H1 (cell line): ENCODE measurements at regions not wholly inside any gene's neighbourhood (a gene's known extent, or its start where the extent isn't known, plus 50 kb on each side); places are given as distances from the start of the nearest gene placed in this dataset.

Source experiments
- CTCF ChIA-PET: fragments of 300-600 bp; sonication (Branson Sonifier 250); formaldehyde crosslinking; loops from one replicate; lab custom pipeline; 2021; ENCODE audit not compliant: partially characterized antibody; lab: Charles Lee
- POLR2A ChIA-PET: fragments of 300-600 bp; sonication (Branson Sonifier 250); formaldehyde crosslinking; loops from one replicate; lab custom pipeline; 2021; ENCODE audit warnings: inconsistent platforms; ENCODE audit not compliant: partially characterized antibody; lab: Charles Lee
- DNase-seq, 2 experiments: peaks; one replicate each; pipeline versions ENCODE4 v3.0.0 to v3.0.0-alpha.2; 2010 to 2022; ENCODE audit warnings: low spot score in 2 of 2, low read depth in 1 of 2, mixed read lengths in 1 of 2
- FAIRE-seq: peaks from 2 replicates; lab custom pipeline; 2011; peaks lifted over from hg19 to GRCh38; lab: Jason Lieb, UNC
- H2AFZ ChIP-seq: 2 replicates; pipeline ENCODE4 v1.8.1; 2012; ENCODE audit warnings: low read length, inconsistent platforms
- H2AK5ac ChIP-seq: 2 replicates; pipeline ENCODE4 v1.6.1; 2013; ENCODE audit warnings: low read depth, low read length
- H2BK120ac ChIP-seq: replicated peaks from 2 replicates; pipeline ENCODE3; 2013; ENCODE audit warnings: low read depth, low read length, inconsistent platforms
- H2BK12ac ChIP-seq: 2 replicates; pipeline ENCODE4 v1.6.1; 2013; ENCODE audit warnings: low read depth, low read length
- H2BK15ac ChIP-seq: 2 replicates; pipeline ENCODE4 v1.6.1; 2013; ENCODE audit warnings: low read length
- H2BK20ac ChIP-seq: 2 replicates; pipeline ENCODE4 v1.6.1; 2013; ENCODE audit warnings: low read length
- H2BK5ac ChIP-seq: 2 replicates; pipeline ENCODE4 v1.6.1; 2013; ENCODE audit warnings: low read depth, low read length
- H3K14ac ChIP-seq: 2 replicates; pipeline ENCODE4 v1.6.1; 2013; ENCODE audit warnings: inconsistent platforms; ENCODE audit not compliant: insufficient read length
- H3K18ac ChIP-seq: 2 replicates; pipeline ENCODE4 v1.6.1; 2013; ENCODE audit warnings: low read length; ENCODE audit errors: extremely low read depth
- H3K23ac ChIP-seq: 2 replicates; pipeline ENCODE4 v1.6.1; 2013; ENCODE audit warnings: inconsistent platforms; ENCODE audit not compliant: insufficient read length
- H3K23me2 ChIP-seq: 2 replicates; pipeline ENCODE4 v1.6.1; 2013; ENCODE audit warnings: low read depth, low read length
- H3K27ac ChIP-seq: 2 replicates; pipeline ENCODE4 v1.6.1; 2011; ENCODE audit warnings: low read depth, low read length, inconsistent platforms
- H3K27me3 ChIP-seq, 4 experiments: replicated peaks in 1 of 4; 1 replicate in 1 of 4; 2 replicates in 3 of 4; pipeline versions ENCODE4 v1.6.1 to v1.8.1; 2011 to 2013; ENCODE audit warnings: low read length in 3 of 4, mild to moderate bottlenecking in 3 of 4, inconsistent platforms in 2 of 4, mixed read lengths in 2 of 4, moderate library complexity in 1 of 4; ENCODE audit not compliant: control insufficient read depth in 3 of 4, insufficient read depth in 3 of 4; ENCODE audit errors: extremely low read depth in 1 of 4
- H3K36me3 ChIP-seq, 4 experiments: 2 replicates each; pipeline versions ENCODE4 v1.6.1 to v1.8.1; 2011 to 2013; ENCODE audit warnings: mild to moderate bottlenecking in 4 of 4, low read length in 3 of 4, moderate library complexity in 2 of 4, control low read depth in 1 of 4, inconsistent platforms in 1 of 4; ENCODE audit not compliant: insufficient read depth in 4 of 4, control insufficient read depth in 2 of 4
- H3K4ac ChIP-seq: replicated peaks from 2 replicates; pipeline ENCODE3; 2013; ENCODE audit warnings: low read length, low read depth, mixed read lengths, inconsistent platforms; ENCODE audit not compliant: insufficient read length
- H3K4me1 ChIP-seq, 4 experiments: replicated peaks in 1 of 4; 1 replicate in 1 of 4; 2 replicates in 3 of 4; pipeline versions ENCODE4 v1.6.1 to v1.8.1; 2011 to 2013; ENCODE audit warnings: low read length in 3 of 4, inconsistent platforms in 2 of 4, mixed read lengths in 1 of 4; ENCODE audit not compliant: insufficient read depth in 4 of 4, control insufficient read depth in 3 of 4
- H3K4me2 ChIP-seq, 2 experiments: 2 replicates each; pipeline versions ENCODE4 v1.6.1 to v1.8.1; 2011 to 2013; ENCODE audit warnings: low read depth in 2 of 2, low read length in 2 of 2, control low read depth in 1 of 2, inconsistent platforms in 1 of 2, mild to moderate bottlenecking in 1 of 2; ENCODE audit not compliant: insufficient read depth in 1 of 2
- H3K4me3 ChIP-seq, 4 experiments: fragments of 200-600, 300-600 bp in 1 of 4; sonication (generic), shearing (Covaris generic), sonication (Bioruptor Twin) in 1 of 4; 2 replicates each; pipeline versions ENCODE4 v1.5.1 to v1.8.1; 2011 to 2016; ENCODE audit warnings: low read length in 4 of 4, low read depth in 3 of 4, control low read depth in 2 of 4, inconsistent platforms in 2 of 4, mild to moderate bottlenecking in 2 of 4, mixed read lengths in 1 of 4, moderate library complexity in 1 of 4; ENCODE audit not compliant: insufficient read depth in 2 of 4; ENCODE audit errors: extremely low read depth in 1 of 4
- H3K56ac ChIP-seq: replicated peaks from 2 replicates; pipeline ENCODE3; 2013; ENCODE audit warnings: low read depth, mild to moderate bottlenecking, mixed read lengths, low read length, inconsistent platforms; ENCODE audit not compliant: insufficient read length
- H3K79me1 ChIP-seq: 2 replicates; pipeline ENCODE4 v1.6.1; 2013; ENCODE audit warnings: low read depth, low read length, control low read depth
- H3K79me2 ChIP-seq, 2 experiments: 2 replicates each; pipeline versions ENCODE4 v1.6.1 to v1.8.1; 2012 to 2013; ENCODE audit warnings: low read length in 2 of 2, mild to moderate bottlenecking in 2 of 2, inconsistent platforms in 1 of 2; ENCODE audit not compliant: insufficient read depth in 2 of 2, control insufficient read depth in 1 of 2
- H3K9ac ChIP-seq, 4 experiments: replicated peaks in 1 of 4; 1 replicate in 1 of 4; 2 replicates in 3 of 4; pipeline versions ENCODE4 v1.6.1 to v1.8.1; 2011 to 2013; ENCODE audit warnings: low read depth in 3 of 4, low read length in 3 of 4, control low read depth in 2 of 4, mild to moderate bottlenecking in 2 of 4, moderate library complexity in 2 of 4, inconsistent platforms in 1 of 4; ENCODE audit errors: extremely low read depth in 1 of 4
- H3K9me3 ChIP-seq, 2 experiments: 2 replicates each; pipeline versions ENCODE4 v1.6.1 to v1.8.1; 2012 to 2013; ENCODE audit warnings: mild to moderate bottlenecking in 2 of 2, moderate library complexity in 2 of 2, control low read depth in 1 of 2, inconsistent platforms in 1 of 2, low read depth in 1 of 2, low read length in 1 of 2, mixed read lengths in 1 of 2; ENCODE audit not compliant: insufficient read depth in 2 of 2
- H4K20me1 ChIP-seq, 2 experiments: replicated peaks in 1 of 2; 2 replicates each; pipeline versions ENCODE3 to v1.8.1; 2011 to 2013; ENCODE audit warnings: inconsistent platforms in 2 of 2, low read length in 2 of 2, mild to moderate bottlenecking in 1 of 2; ENCODE audit not compliant: insufficient read depth in 2 of 2, control insufficient read depth in 1 of 2
- H4K5ac ChIP-seq: 2 replicates; pipeline ENCODE4 v1.6.1; 2013; ENCODE audit warnings: low read length, low read depth, mixed read lengths, inconsistent platforms; ENCODE audit not compliant: insufficient read length
- H4K8ac ChIP-seq: 2 replicates; pipeline ENCODE4 v1.8.0; 2013; ENCODE audit warnings: mild to moderate bottlenecking, moderate library complexity, low read length, inconsistent platforms; ENCODE audit not compliant: insufficient read depth; ENCODE audit errors: extremely low read depth
- H4K91ac ChIP-seq: replicated peaks from 2 replicates; pipeline ENCODE3; 2013; ENCODE audit warnings: low read length, mixed read lengths, inconsistent platforms; ENCODE audit not compliant: insufficient read length
- CTBP2 ChIP-seq: IDR thresholded peaks from 2 replicates; pipeline ENCODE4 v1.7.0; 2011; ENCODE audit warnings: borderline replicate concordance, mild to moderate bottlenecking, moderate library complexity, mixed read lengths, low read length; ENCODE audit not compliant: insufficient read depth, insufficient read length
- HDAC6 ChIP-seq: IDR thresholded peaks from one replicate; pipeline ENCODE4 v1.7.1; 2012; ENCODE audit warnings: low read depth, mild to moderate bottlenecking, inconsistent platforms, low read length, moderate library complexity
- KDM4A ChIP-seq: IDR thresholded peaks from one replicate; pipeline ENCODE4 v1.7.1; 2012; ENCODE audit warnings: low read depth, mild to moderate bottlenecking, moderate library complexity, low read length, inconsistent platforms; ENCODE audit not compliant: severe bottlenecking
- RAD21 ChIP-seq, 2 experiments: IDR thresholded peaks in 1 of 2; conservative IDR thresholded peaks in 1 of 2; 2 replicates each; pipeline ENCODE4 v1.6.1; 2011; ENCODE audit warnings: low read depth in 2 of 2, low read length in 2 of 2, improper control_type of control experiment in 1 of 2, inconsistent platforms in 1 of 2, mild to moderate bottlenecking in 1 of 2, moderate library complexity in 1 of 2
- WGBS, 2 experiments: shearing (Covaris generic) in 1 of 2; methylation state at CpG; one replicate each; pipeline versions ENCODE4 v1.1.6 to v1.1.7; 2013 to 2015; ENCODE audit warnings: low lambda C conversion rate in 2 of 2, mixed read lengths in 2 of 2, inconsistent platforms in 1 of 2, low coverage in 1 of 2, missing lambda C conversion rate in 1 of 2; ENCODE audit not compliant: insufficient replicate concordance in 2 of 2, insufficient coverage in 1 of 2, insufficient read length in 1 of 2; ENCODE audit errors: extremely low coverage in 1 of 2, missing lambda C conversion rate in 1 of 2; 5-methylcytosine and 5-hydroxymethylcytosine counted together
- TF ChIP-seq, protein P1 (sequence below), 3 experiments: IDR thresholded peaks; 1 replicate in 2 of 3; 2 replicates in 1 of 3; pipeline versions ENCODE4 v1.5.1 to v1.6.1; 2011; ENCODE audit warnings: low read length in 3 of 3, mild to moderate bottlenecking in 3 of 3, inconsistent platforms in 2 of 3, low read depth in 1 of 3, moderate library complexity in 1 of 3; ENCODE audit not compliant: insufficient read depth in 1 of 3; ENCODE audit errors: control extremely low read depth in 1 of 3

DNA sequence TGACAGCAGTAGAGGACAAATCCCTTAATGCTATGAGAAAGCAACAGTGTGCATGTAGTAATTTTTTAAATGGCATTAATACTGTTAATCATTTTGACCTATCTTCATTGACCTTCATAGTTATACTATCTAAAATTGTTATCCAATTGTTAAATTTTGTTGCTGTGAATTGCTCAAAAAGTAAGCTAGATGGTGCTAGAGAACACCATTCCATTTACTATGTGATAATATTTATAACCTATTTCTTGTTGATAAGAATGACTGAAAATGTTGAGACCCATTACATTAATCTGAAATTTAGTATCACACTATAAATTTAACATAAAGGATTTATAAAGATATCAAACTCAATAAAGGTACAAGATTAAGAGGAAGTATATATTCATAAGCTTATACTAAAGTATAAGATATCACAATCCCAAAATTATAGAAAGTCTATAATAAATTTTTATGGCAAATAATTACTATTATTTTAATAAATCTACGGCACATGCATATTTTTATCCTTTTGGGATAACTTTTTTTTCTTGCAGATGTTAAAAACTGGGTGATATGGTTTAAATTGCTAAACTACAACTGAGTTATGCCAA is 1573.3 kb downstream of the PCDH9 start:
- CTCF ChIA-PET, result interaction anchor here (0.7 to 2.5 kb wide), 9 partner anchors 9 to 903 kb away, joined by 3 to 13 read pairs (median 3); no protein-coding TSS in a partner anchor
- Histone ChIP-seq H3K4me3 (no peak overlapping the region), H2BK12ac (no peak overlapping the region), H3K4me1 (no peaks in the 10 kb centered on the region), H3K27me3 (no peaks in the 10 kb centered on the region), H3K9me3 (no peaks in the 10 kb centered on the region), H2BK120ac (no peak overlapping the region), H2BK15ac (no peak overlapping the region), H2BK20ac (no peak overlapping the region), H3K4ac (no peak overlapping the region), H3K79me2 (no peaks in the 10 kb centered on the region), H2AK5ac (no peak overlapping the region), H4K5ac (no peak overlapping the region), H2AFZ (no peak overlapping the region), H4K8ac (no peak overlapping the region), H3K23me2 (no peaks in the 10 kb centered on the region), H3K18ac (no peak overlapping the region), H4K20me1 (no peaks in the 10 kb centered on the region), H3K9ac (no peak overlapping the region), H4K91ac (no peak overlapping the region), H3K14ac (no peak overlapping the region), H3K23ac (no peak overlapping the region), H2BK5ac (no peak overlapping the region), H3K27ac (no peak overlapping the region), H3K4me2 (no peak overlapping the region), H3K36me3 (no peaks in the 10 kb centered on the region), H3K56ac (no peak overlapping the region), H3K79me1 (no peaks in the 10 kb centered on the region)
- no peak for FAIRE-seq
- TF ChIP-seq CTBP2, result no peak
- no peak for TF ChIP-seq KDM4A
- peak; percentile 44 to 51 for TF ChIP-seq RAD21 (IDR thresholded peaks at IDR 0.05 in 1 of 2, conservative IDR thresholded peaks at IDR 0.05 in 1 of 2; ENCODE audit: low read depth in 2 of 2, low read length in 2 of 2)
- no peak for TF ChIP-seq HDAC6
- TF ChIP-seq, protein P1, sequence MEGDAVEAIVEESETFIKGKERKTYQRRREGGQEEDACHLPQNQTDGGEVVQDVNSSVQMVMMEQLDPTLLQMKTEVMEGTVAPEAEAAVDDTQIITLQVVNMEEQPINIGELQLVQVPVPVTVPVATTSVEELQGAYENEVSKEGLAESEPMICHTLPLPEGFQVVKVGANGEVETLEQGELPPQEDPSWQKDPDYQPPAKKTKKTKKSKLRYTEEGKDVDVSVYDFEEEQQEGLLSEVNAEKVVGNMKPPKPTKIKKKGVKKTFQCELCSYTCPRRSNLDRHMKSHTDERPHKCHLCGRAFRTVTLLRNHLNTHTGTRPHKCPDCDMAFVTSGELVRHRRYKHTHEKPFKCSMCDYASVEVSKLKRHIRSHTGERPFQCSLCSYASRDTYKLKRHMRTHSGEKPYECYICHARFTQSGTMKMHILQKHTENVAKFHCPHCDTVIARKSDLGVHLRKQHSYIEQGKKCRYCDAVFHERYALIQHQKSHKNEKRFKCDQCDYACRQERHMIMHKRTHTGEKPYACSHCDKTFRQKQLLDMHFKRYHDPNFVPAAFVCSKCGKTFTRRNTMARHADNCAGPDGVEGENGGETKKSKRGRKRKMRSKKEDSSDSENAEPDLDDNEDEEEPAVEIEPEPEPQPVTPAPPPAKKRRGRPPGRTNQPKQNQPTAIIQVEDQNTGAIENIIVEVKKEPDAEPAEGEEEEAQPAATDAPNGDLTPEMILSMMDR (IDR thresholded peaks at IDR 0.05; ENCODE audit: control extremely low read depth in 1 of 3, insufficient read depth in 1 of 3, low read depth in 1 of 3, low read length in 3 of 3), result peak in 2 of 3 experiments; percentile 13 to 29; a peak in 2 of 4 replicates
- POLR2A ChIA-PET, result no interaction called here
- DNase-seq, result no peak
- 78% methylated on average over 1 of the region's 1 CpG; no CpG with 5 or more reads in 1 of the 2 experiments for WGBS, 2 experiments
